Endothelial cell of umbilical vein (primary cell): ENCODE measurements at regions not wholly inside any gene's neighbourhood (a gene's known extent, or its start where the extent isn't known, plus 50 kb on each side); places are given as distances from the start of the nearest gene placed in this dataset.

Source experiments
- BruUV-seq: library from RNA; stranded (reverse); fragments of 400-500 nt; replicated peaks from 2 replicates; lab custom pipeline; 2021; lab: Mats Ljungman, UMichigan
- CTCF ChIA-PET: fragments of 300-600, 350-600 bp; sonication (Branson Sonifier 250); formaldehyde crosslinking; loops from one replicate; lab custom pipeline; 2021; ENCODE audit warnings: antibody characterized with exemption, inconsistent platforms; lab: Charles Lee
- POLR2A ChIA-PET: fragments of 300-600, 350-600 bp; sonication (Branson Sonifier 250); formaldehyde crosslinking; loops from one replicate; lab custom pipeline; 2021; ENCODE audit warnings: antibody characterized with exemption, inconsistent platforms; lab: Charles Lee
- DNase-seq: peaks from one replicate; pipeline ENCODE4 v3.0.0-alpha.2; 2011; ENCODE audit warnings: low read depth, low spot score
- FAIRE-seq: peaks from 2 replicates; lab custom pipeline; 2011; peaks lifted over from hg19 to GRCh38; lab: Jason Lieb, UNC
- H2AFZ ChIP-seq: 2 replicates; pipeline ENCODE4 v1.6.0; 2012; ENCODE audit warnings: low read depth, low read length, control low read depth, inconsistent platforms
- H3K27ac ChIP-seq: 2 replicates; pipeline ENCODE4 v1.5.1; 2011; ENCODE audit warnings: low read depth, mild to moderate bottlenecking, control low read depth, low read length, moderate library complexity; ENCODE audit not compliant: insufficient read depth
- H3K27me3 ChIP-seq, 2 experiments: 2 replicates each; pipeline versions ENCODE4 v1.6.0 to v1.6.1; 2011; ENCODE audit warnings: low read length in 2 of 2, mixed read lengths in 1 of 2; ENCODE audit not compliant: control insufficient read depth in 2 of 2, insufficient read depth in 2 of 2
- H3K36me3 ChIP-seq, 2 experiments: 2 replicates in 1 of 2; 3 replicates in 1 of 2; pipeline ENCODE4 v1.5.1; 2011; ENCODE audit warnings: low read length in 2 of 2, mild to moderate bottlenecking in 1 of 2, moderate library complexity in 1 of 2; ENCODE audit not compliant: control insufficient read depth in 2 of 2, insufficient read depth in 2 of 2; ENCODE audit errors: extremely low read depth in 1 of 2
- H3K4me1 ChIP-seq: 3 replicates; pipeline ENCODE4 v1.5.1; 2011; ENCODE audit warnings: mild to moderate bottlenecking, low read length; ENCODE audit not compliant: control insufficient read depth, insufficient read depth; ENCODE audit errors: extremely low read depth
- H3K4me2 ChIP-seq: 2 replicates; pipeline ENCODE4 v1.6.1; 2011; ENCODE audit warnings: low read length, control low read depth, mixed read lengths; ENCODE audit not compliant: insufficient read depth
- H3K4me3 ChIP-seq, 3 experiments: fragments of 200-600 bp in 1 of 3; sonication (generic), shearing (Covaris generic) in 1 of 3; replicated peaks in 1 of 3; 2 replicates each; pipeline ENCODE4 v1.5.1; 2011 to 2016; ENCODE audit warnings: control low read depth in 3 of 3, low read length in 3 of 3, mild to moderate bottlenecking in 2 of 3, inconsistent platforms in 1 of 3, low read depth in 1 of 3, moderate library complexity in 1 of 3; ENCODE audit not compliant: insufficient read depth in 1 of 3
- H3K79me2 ChIP-seq: 2 replicates; pipeline ENCODE4 v1.6.0; 2012; ENCODE audit warnings: low read length, inconsistent platforms; ENCODE audit not compliant: control insufficient read depth, insufficient read depth
- H3K9ac ChIP-seq: replicated peaks from 2 replicates; pipeline ENCODE3; 2011; ENCODE audit warnings: low read length, control low read depth; ENCODE audit not compliant: insufficient read depth; ENCODE audit errors: extremely low read depth
- H3K9me1 ChIP-seq: replicated peaks from 3 replicates; pipeline ENCODE4 v1.6.0; 2011; ENCODE audit warnings: mild to moderate bottlenecking, low read length; ENCODE audit not compliant: control insufficient read depth, insufficient read depth; ENCODE audit errors: extremely low read depth
- H3K9me3 ChIP-seq: replicated peaks from 2 replicates; pipeline ENCODE4 v1.5.1; 2012; ENCODE audit warnings: low read length, inconsistent platforms; ENCODE audit not compliant: control insufficient read depth, insufficient read depth
- H4K20me1 ChIP-seq: replicated peaks from 2 replicates; pipeline ENCODE3; 2011; ENCODE audit warnings: mild to moderate bottlenecking, low read length; ENCODE audit not compliant: control insufficient read depth, insufficient read depth; ENCODE audit errors: extremely low read depth
- EZH2 ChIP-seq: IDR thresholded peaks from 2 replicates; pipeline ENCODE4 v1.6.1; 2012; ENCODE audit warnings: borderline replicate concordance, low read depth, mild to moderate bottlenecking, moderate library complexity, low read length, inconsistent platforms; ENCODE audit not compliant: severe bottlenecking
- FOS ChIP-seq: IDR thresholded peaks from 2 replicates; pipeline ENCODE4 v1.6.1; 2011; ENCODE audit warnings: mild to moderate bottlenecking, low read length, moderate library complexity, borderline replicate concordance; ENCODE audit not compliant: insufficient read depth
- GATA2 ChIP-seq: IDR thresholded peaks from 2 replicates; pipeline ENCODE4 v1.7.0; 2011; ENCODE audit warnings: low read depth, mild to moderate bottlenecking, moderate library complexity, mixed read lengths, low read length; ENCODE audit not compliant: insufficient read length, insufficient read depth
- JUN ChIP-seq: IDR thresholded peaks from 2 replicates; pipeline ENCODE4 v1.6.1; 2011; ENCODE audit warnings: borderline replicate concordance, low read depth; ENCODE audit not compliant: insufficient read length, insufficient read depth
- MYC ChIP-seq: IDR thresholded peaks from one replicate; pipeline ENCODE4 v1.6.1; 2011; ENCODE audit warnings: mild to moderate bottlenecking, low read depth, low read length
- POLR2A ChIP-seq: IDR thresholded peaks from 2 replicates; pipeline ENCODE4 v1.6.1; 2012; ENCODE audit warnings: low read depth, mild to moderate bottlenecking, control low read depth, low read length
- POLR2AphosphoS5 ChIP-seq: IDR thresholded peaks from 2 replicates; pipeline ENCODE4 v1.6.1; 2012; ENCODE audit warnings: low read depth, mild to moderate bottlenecking, control low read depth, low read length, moderate library complexity; ENCODE audit not compliant: insufficient read depth
- dilution Hi-C: fragments of 300-500 bp; cut with MboI; formaldehyde crosslinking; loops from one replicate; pipeline ENCODE4 v1.15.0; 2019; ENCODE audit warnings: low sequenced_read_pairs; ENCODE audit not compliant: extremely low pct_ligation_motif_present
- intact Hi-C: fragments of 100-400 bp; cut with micrococcal nuclease; formaldehyde crosslinking; loops from one replicate; pipeline ENCODE4 v1.10.0; 2022
- TF ChIP-seq, protein P1 (sequence below): IDR thresholded peaks from 2 replicates; pipeline ENCODE4 v1.6.1; 2011; ENCODE audit not compliant: insufficient read depth, insufficient read length
- TF ChIP-seq, protein P2 (sequence below), 2 donors: IDR thresholded peaks; 1 replicate in 1 of 2; 2 replicates in 1 of 2; pipeline ENCODE4 v1.5.1; 2011; ENCODE audit warnings: low read length in 2 of 2, mild to moderate bottlenecking in 2 of 2, moderate library complexity in 2 of 2, control low read depth in 1 of 2, inconsistent platforms in 1 of 2, low read depth in 1 of 2; ENCODE audit not compliant: insufficient read depth in 1 of 2; ENCODE audit errors: extremely low read depth in 1 of 2

DNA sequence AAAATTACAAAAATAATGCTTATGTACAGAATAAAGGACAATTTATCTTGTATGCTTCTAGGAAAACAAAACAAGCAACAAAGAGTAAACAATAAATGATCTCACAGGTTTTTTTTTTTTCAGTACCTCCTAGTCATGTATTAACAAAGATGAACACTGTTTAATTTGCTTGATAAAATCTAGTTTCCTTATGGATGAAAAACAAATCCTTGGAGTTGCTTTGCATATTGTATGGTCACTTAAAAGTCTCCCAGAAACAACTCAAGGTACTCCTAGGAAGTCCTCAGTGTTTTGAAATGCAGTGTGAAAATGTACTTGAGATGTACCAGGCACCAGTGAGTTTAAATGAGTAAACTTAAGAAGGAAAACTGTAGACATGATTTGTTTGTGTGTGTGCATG lies 686.0 kb upstream of the BRINP3 start:
- H3K79me2 ChIP-seq: no peaks in the 10 kb centered on the region
- H2AFZ ChIP-seq: no peak overlapping the region
- DNase-seq (no peak), FAIRE-seq (no peak)
- H3K4me2 ChIP-seq: no peak overlapping the region
- no peaks in the 10 kb centered on the region for H3K9me3 ChIP-seq
- H3K4me3 ChIP-seq: no peak overlapping the region
- no peaks in the 10 kb centered on the region for H4K20me1 ChIP-seq
- no peak overlapping the region for H3K27ac ChIP-seq
- dilution Hi-C loops (no loop called here), intact Hi-C loops (no loop called here)
- no peaks in the 10 kb centered on the region for H3K4me1 ChIP-seq
- BruUV-seq: no TSS peak
- no peak overlapping the region for H3K9ac ChIP-seq
- CTCF ChIA-PET: no interaction called here
- POLR2A ChIA-PET: no interaction called here
- H3K36me3 ChIP-seq: no peaks in the 10 kb centered on the region
- H3K9me1 ChIP-seq: no peaks in the 10 kb centered on the region
- TF ChIP-seq POLR2AphosphoS5 (no peak), EZH2 (no peak), FOS (no peak), JUN (no peak), MYC (no peak), GATA2 (no peak), POLR2A (no peak)
- TF ChIP-seq, protein P1, sequence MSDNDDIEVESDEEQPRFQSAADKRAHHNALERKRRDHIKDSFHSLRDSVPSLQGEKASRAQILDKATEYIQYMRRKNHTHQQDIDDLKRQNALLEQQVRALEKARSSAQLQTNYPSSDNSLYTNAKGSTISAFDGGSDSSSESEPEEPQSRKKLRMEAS: no peak
- TF ChIP-seq, protein P2, sequence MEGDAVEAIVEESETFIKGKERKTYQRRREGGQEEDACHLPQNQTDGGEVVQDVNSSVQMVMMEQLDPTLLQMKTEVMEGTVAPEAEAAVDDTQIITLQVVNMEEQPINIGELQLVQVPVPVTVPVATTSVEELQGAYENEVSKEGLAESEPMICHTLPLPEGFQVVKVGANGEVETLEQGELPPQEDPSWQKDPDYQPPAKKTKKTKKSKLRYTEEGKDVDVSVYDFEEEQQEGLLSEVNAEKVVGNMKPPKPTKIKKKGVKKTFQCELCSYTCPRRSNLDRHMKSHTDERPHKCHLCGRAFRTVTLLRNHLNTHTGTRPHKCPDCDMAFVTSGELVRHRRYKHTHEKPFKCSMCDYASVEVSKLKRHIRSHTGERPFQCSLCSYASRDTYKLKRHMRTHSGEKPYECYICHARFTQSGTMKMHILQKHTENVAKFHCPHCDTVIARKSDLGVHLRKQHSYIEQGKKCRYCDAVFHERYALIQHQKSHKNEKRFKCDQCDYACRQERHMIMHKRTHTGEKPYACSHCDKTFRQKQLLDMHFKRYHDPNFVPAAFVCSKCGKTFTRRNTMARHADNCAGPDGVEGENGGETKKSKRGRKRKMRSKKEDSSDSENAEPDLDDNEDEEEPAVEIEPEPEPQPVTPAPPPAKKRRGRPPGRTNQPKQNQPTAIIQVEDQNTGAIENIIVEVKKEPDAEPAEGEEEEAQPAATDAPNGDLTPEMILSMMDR (IDR thresholded peaks at IDR 0.05; ENCODE audit: extremely low read depth in 1 of 2, insufficient read depth in 1 of 2, low read depth in 1 of 2, low read length in 2 of 2): no peak
- H3K27me3 ChIP-seq: no peaks in the 10 kb centered on the region
